GM12892 (cell line): ENCODE measurements at regions not wholly inside any gene's neighbourhood (a gene's known extent, or its start where the extent isn't known, plus 50 kb on each side); places are given as distances from the start of the nearest gene placed in this dataset.

Experiments used
- DNase-seq: peaks from one replicate; pipeline ENCODE4 v3.0.0; 2011; ENCODE audit not compliant: insufficient read length
- FAIRE-seq: peaks from 2 replicates; lab custom pipeline; 2011; peaks lifted over from hg19 to GRCh38; lab: Jason Lieb, UNC
- POLR2A ChIP-seq: IDR thresholded peaks from 2 replicates; pipeline ENCODE4 v1.6.1; 2011; ENCODE audit warnings: low read depth, low read length, control low read depth
- POLR2AphosphoS5 ChIP-seq: IDR thresholded peaks from 2 replicates; pipeline ENCODE4 v1.6.1; 2011; ENCODE audit warnings: low read depth, low read length, control low read depth
- TAF1 ChIP-seq: IDR thresholded peaks from 2 replicates; pipeline ENCODE4 v1.6.1; 2011; ENCODE audit warnings: low read depth, mild to moderate bottlenecking, control low read depth, low read length, borderline replicate concordance

DNA sequence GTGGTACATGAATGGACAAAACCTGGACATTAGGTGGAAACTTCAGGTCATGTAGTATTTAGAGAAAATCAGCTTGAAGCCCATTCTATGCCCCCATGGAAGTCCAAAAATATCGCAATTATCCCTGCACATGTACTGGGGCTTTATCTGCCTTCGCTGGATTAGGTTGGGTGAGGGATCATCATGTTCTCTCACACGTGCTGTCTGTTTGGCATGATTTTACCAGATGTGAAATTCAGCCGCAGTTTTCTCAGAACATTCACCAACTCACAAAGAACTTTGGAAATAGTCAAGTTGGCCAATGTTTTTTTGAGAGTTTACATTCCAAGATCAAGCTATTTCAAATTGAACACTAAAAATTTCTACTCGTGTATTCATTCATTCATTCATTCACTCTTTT is 459.8 kb upstream of the CITED2 start:
- FAIRE-seq: no peak

DNA sequence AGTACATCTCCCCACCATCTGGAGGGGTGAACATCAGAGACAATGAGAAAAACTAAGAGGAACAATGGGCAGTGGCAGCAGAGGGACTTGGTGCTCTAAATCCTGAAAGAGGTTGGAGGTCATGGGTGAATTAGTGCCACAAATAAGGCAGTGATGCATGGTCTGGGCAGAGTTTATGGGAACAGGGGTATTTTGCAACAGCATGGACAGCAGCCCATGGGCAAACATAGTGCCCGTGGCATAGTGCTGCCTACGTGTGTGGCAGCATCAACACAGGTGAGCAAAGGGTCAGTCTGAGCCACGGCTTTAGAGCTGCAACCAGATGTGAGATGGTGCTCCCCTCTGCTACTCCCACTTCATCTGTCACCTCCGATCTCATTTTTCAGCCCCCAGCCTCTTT is 459.1 kb upstream of the CITED2 start:
- DNase-seq: no peak
- no peak for FAIRE-seq
- no peak for TF ChIP-seq TAF1
- no peak for TF ChIP-seq POLR2A
- TF ChIP-seq POLR2AphosphoS5: no peak

More for the DNA sequence above, 459.8 kb upstream of the CITED2 start:
- no peak for TF ChIP-seq TAF1
- no peak for TF ChIP-seq POLR2AphosphoS5
- no peak for TF ChIP-seq POLR2A
- no peak for DNase-seq

DNA sequence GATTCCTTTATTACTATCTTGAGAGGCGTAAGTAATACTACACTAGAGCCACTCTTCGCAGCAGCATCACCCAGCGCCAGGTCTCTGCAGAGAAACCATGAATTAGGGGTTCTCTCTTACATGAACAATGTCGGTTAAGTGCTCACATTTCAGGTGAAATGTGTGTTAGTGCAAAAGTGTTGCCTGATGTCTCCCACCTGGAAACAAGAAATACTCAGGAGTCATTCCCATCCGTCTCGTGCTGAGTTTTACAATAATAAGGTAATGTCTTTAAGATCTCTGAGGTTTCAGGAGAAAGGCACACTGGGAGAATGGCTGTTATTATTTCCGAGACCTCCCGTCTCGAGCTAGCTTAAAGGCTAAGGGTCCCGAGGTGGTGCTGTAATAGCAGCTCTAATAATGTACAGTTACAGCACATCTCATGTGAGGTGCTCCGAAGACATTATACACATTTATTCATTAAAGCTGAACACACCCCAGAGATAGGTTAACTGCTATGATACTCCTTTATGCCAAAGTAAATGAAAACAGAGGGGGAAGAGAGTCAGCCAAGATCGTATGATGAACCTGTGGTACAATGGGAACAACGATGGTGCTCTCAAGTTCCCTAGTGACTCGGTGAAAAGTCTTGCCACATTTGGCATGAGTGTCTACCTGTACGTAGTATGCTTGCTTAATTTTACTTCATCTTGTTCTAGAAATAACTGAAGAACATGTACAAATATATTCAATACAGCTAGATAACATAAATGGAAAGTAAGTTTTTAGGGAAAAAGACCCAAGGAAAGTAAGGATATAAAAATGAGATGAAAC is 458.3 kb upstream of the CITED2 start:
- TF ChIP-seq POLR2A (no peak), TAF1 (no peak)
- DNase-seq: no peak
- FAIRE-seq: no peak

DNA sequence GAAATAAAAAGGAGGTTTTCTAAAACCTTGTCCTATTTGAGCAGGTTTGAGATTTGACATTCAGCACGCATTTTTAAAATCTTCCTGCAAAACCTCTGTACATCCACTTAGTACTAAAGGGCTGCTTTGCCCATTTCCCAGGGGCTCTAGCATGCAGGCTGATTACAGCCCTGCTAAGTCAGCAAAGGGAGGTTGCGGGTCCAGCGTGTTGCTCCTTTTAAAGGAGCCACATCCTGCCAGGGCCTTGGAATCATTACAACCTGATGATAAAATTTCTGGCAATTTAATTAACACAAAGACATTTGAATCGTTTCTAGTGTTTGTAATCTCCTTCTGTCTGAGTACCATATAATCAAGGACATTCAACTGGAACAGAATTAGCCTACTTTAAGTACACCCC is 455.1 kb upstream of the CITED2 start:
- DNase-seq (no peak), FAIRE-seq (no peak)
- TF ChIP-seq POLR2AphosphoS5: no peak
- no peak for TF ChIP-seq POLR2A
- TF ChIP-seq TAF1: no peak

DNA sequence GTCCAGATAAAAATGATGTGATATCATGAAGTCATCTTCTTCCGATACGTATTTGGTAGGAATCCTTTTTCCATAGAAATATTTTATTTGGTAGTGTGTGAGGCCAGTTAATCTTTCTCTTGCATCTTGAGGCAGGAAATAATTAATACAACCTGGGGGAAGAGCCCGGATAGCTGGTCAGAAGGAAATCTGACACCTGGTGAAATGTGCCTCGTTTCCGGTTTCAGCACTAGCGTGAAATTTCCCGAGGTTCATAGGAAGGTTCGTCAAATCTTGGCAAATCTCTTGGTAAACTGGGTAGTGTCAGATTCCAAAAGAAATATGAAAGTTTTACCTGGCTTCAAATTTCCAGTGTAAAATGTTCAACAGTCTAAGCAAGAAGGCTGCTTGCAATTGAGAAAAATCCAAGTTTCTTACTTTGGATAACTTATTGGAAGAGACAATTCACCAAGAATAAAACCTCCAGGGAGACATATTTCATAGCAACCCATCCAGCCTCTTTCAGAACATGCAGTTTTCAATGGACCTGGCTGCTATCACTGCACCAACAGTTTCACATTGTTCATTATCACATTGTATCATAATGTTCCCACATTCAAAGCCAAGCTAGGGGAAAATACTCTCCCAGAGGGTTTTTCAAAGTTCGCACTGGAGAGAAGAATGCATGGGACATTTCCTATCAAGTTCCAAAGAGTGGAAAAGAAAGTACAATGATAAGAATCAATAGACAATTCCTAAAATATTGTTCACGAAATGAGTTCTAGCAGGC is 454.5 kb upstream of the CITED2 start:
- DNase-seq (no peak), FAIRE-seq (no peak)
- TF ChIP-seq TAF1: no peak
- TF ChIP-seq POLR2AphosphoS5: no peak
- no peak for TF ChIP-seq POLR2A

DNA sequence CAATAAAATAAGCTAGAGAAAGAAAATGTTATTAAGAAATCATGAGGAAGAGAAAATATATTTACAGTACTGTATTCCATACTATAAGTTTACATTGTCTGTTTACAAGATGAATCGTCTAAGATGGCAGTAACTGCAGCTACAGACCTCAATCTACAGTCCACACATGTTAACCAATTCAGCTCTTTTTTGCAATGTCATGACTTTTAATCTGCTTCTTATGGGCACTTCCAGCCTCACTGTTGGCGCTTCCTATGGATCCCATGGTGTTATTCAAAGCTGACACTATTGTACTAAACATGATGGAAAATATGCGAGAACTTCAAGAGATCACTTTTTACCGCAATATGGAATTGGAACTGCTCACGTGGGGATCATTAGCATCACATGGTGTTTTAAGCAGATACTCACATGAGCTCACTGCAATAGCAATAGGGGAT is 451.5 kb upstream of the CITED2 start:
- no peak for TF ChIP-seq POLR2A
- TF ChIP-seq TAF1: no peak
- no peak for TF ChIP-seq POLR2AphosphoS5
- DNase-seq (no peak), FAIRE-seq (no peak)

DNA sequence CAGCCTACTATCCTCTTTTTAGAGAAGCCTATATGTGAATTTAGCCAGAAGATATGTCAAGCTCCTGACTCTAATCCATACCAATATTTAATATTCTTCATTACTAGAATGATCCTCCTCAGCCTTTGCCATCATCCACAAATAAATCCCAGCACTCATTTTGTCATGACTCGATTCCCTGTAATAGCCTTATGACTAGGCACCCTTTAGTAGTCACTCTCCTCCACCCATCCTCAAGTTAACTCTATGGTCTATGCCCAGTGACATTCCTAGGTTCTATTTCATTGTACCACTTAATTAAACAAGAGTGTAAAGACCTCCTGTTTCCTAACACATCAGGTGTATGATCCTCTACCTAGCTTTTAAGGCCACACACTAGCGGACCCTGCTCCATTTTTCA is 450.4 kb upstream of the CITED2 start:
- TF ChIP-seq TAF1 (no peak), POLR2AphosphoS5 (no peak), POLR2A (no peak)
- FAIRE-seq (no peak), DNase-seq (no peak)

DNA sequence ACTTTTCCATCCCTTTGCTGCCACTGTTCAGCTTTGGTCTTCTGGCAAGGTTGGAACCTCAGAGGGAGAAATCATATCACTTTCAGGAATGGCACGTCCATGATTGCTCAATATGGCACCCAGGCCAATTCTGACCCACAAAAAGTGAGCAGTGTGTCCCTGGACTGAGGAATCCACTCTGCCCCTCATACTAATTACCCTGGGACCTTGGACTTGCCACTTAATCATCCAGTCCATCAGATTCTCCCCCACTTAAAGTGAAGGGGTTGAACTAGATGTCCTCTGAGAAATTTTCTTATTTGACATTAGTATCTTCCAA is 449.3 kb upstream of the CITED2 start:
- FAIRE-seq (no peak), DNase-seq (no peak)

DNA sequence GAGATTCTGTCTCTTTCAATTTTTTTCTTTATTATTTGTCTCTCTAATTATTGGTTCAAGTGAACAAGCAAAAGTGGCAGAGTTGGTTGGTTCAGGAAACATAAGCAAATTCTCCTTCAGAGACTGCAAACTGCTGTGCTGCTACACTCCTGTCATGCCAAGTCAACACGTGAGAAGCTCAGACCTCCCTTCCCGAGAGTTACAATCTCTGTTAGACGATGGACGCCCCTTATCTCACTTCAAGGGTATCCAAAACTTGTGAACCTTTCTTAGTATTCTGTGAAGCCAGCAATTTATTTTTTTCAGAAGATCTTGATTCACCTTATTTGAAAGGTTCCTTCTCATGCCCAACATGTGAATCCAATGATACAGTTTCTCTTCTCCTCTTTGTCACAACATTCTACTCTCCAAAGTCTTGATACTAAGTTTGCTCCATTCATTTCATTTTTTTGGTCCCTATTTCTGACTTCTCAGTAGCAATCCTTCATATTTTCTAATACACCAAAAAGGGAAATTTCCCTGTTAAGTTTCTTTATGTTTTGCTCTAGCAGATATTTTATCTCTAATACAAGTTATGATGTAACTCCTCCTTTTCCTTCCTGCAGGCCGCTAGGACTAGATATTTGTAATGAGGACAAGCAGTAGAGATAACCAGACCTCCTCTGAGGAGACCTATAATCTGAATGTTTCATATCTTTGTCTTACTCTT is 448.8 kb upstream of the CITED2 start:
- no peak for TF ChIP-seq TAF1
- no peak for TF ChIP-seq POLR2A
- TF ChIP-seq POLR2AphosphoS5: no peak
- DNase-seq: no peak
- FAIRE-seq: no peak

More for the DNA sequence above, 449.3 kb upstream of the CITED2 start:
- TF ChIP-seq POLR2A (no peak), POLR2AphosphoS5 (no peak), TAF1 (no peak)

DNA sequence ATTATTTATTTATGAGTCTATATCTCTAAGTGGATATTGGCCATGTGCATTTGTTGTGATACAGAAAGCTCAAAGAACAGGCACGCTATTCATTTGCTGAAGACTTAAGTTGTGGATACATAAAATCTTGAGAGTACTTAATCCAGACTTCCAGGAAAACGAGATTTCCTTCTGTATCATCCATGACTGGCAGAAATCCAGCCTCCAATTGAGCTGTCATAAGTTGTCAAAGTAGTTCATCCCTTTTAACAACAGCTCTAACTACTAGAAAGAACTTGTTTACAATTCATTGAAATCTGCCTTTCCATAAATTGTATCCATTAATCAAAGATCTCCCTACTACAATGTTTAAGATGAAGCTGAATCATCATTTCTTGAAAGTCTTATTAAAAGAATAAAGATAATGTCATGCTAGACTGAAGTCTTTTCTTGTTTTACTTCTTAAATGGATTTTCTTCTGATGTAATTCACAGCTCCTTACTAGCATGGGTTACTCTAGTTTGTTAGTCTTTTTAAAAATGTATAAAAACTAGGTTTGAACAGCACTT is 447.3 kb upstream of the CITED2 start:
- FAIRE-seq: no peak
- no peak for DNase-seq
- TF ChIP-seq POLR2A: no peak

DNA sequence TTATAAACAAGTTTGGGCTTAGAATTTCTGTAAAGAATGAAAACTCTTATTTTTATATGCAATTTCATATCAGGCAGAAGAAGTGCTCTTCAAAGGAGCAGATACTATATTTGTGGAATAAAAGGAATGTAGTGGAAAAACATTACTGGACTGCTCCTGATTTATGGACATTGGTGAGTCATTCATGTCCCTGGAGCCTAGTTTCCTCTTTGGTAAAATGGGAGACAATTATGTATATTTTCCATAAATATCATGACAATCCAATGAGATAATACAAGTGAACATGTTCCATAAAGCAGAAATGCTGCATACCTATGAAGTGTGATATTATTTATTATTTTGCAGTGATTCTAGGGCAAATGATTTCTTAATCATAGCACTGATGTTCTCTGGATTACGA is 445.8 kb upstream of the CITED2 start:
- no peak for DNase-seq
- no peak for FAIRE-seq
- TF ChIP-seq POLR2AphosphoS5 (no peak), POLR2A (no peak), TAF1 (no peak)
